ENCODE measurements at regions not wholly inside any gene's neighbourhood (a gene's known extent, or its start where the extent isn't known, plus 50 kb on each side); places are given as distances from the start of the nearest gene placed in this dataset.

DNA sequence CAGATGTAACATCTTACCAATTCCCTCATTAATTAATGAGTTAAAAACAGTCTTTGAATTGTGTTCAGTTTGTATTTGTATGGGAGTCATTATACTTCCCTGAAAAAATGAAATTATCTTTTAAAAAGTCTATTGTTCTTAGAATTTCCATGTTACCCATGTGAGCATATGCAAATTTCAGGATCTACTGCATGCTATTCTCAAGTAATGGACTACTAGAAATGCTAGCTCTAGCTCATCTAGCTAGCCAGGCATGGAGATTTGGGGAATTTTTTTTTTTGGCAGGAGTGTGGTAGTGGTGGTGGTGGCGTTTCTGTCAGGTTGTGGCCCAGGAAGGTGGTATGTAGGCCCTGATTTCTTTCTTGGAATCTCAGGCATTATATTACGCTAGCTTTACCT lies 218.4 kb downstream of the AEBP2 start:
- TF ChIP-seq EP300 (IDR thresholded peaks at IDR 0.05; ENCODE audit: low read length), result no peak
- no peak for TF ChIP-seq ZNF134 (CRISPR knock-in tag; conservative IDR thresholded peaks at IDR 0.05)
- TF ChIP-seq, protein P1, sequence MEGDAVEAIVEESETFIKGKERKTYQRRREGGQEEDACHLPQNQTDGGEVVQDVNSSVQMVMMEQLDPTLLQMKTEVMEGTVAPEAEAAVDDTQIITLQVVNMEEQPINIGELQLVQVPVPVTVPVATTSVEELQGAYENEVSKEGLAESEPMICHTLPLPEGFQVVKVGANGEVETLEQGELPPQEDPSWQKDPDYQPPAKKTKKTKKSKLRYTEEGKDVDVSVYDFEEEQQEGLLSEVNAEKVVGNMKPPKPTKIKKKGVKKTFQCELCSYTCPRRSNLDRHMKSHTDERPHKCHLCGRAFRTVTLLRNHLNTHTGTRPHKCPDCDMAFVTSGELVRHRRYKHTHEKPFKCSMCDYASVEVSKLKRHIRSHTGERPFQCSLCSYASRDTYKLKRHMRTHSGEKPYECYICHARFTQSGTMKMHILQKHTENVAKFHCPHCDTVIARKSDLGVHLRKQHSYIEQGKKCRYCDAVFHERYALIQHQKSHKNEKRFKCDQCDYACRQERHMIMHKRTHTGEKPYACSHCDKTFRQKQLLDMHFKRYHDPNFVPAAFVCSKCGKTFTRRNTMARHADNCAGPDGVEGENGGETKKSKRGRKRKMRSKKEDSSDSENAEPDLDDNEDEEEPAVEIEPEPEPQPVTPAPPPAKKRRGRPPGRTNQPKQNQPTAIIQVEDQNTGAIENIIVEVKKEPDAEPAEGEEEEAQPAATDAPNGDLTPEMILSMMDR (IDR thresholded peaks at IDR 0.05 in 2 of 3, conservative IDR thresholded peaks at IDR 0.05 in 1 of 3; ENCODE audit: insufficient read depth in 2 of 3, low read depth in 1 of 3, low read length in 3 of 3), result no peak
- TF ChIP-seq, protein P2, sequence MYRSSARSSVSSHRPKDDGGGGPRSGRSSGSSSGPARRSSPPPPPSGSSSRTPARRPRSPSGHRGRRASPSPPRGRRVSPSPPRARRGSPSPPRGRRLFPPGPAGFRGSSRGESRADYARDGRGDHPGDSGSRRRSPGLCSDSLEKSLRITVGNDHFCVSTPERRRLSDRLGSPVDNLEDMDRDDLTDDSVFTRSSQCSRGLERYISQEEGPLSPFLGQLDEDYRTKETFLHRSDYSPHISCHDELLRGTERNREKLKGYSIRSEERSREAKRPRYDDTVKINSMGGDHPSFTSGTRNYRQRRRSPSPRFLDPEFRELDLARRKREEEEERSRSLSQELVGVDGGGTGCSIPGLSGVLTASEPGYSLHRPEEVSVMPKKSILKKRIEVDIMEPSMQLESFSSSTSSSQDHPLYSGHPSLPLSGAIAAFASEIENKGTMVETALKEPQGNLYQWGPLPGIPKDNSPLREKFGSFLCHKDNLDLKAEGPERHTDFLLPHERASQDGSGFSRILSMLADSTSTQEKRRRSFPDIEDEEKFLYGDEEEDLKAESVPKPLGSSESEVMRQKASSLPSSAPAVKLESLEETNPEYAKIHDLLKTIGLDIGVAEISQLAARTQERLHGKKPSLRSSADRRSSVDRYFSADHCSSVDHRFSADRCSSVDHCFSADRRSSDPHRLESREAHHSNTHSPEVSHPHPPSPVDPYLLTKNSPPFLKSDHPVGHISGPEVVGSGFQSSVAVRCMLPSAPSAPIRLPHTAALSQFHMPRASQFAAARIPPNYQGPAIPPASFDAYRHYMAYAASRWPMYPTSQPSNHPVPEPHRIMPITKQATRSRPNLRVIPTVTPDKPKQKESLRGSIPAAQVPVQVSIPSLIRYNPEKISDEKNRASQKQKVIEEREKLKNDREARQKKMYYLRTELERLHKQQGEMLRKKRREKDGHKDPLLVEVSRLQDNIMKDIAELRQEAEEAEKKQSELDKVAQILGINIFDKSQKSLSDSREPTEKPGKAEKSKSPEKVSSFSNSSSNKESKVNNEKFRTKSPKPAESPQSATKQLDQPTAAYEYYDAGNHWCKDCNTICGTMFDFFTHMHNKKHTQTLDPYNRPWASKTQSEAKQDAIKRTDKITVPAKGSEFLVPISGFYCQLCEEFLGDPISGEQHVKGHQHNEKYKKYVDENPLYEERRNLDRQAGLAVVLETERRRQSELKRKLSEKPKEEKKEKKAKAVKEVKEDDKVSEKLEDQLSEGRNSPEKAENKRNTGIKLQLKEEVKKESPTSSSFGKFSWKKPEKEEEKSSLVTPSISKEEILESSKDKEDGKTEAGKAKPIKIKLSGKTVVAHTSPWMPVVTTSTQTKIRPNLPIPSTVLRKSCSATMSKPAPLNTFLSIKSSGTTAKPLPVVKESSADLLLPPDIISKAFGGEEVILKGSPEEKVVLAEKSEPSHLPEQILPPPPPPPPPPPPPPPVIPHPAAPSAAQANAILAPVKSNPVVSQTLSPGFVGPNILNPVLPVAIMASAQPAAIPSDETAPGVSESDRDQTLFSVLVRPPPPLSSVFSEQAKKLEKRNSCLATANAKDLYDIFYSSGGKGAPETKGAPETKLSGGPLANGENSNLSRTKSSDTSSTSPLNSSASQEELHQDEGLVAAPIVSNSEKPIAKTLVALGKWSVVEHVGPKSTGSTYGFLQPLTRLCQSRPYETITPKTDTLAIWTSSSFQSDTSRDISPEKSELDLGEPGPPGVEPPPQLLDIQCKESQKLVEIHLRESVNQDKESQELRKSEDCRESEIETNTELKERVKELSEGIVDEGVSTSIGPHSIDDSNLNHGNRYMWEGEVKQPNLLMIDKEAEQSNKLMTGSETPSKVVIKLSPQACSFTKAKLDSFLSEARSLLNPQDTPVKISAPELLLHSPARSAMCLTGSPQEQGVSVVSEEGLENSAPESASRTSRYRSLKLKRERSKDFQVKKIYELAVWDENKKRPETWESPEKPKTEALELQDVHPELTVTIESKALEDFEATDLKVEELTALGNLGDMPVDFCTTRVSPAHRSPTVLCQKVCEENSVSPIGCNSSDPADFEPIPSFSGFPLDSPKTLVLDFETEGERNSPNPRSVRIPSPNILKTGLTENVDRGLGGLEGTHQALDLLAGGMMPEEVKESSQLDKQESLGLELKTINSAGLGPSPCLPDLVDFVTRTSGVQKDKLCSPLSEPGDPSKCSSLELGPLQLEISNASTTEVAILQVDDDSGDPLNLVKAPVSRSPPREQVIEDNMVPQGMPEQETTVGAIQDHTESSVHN (IDR thresholded peaks at IDR 0.05; ENCODE audit: borderline replicate concordance in 1 of 2, low read depth in 1 of 2), result no peak

Data from K562 (cell line).